AG04450 (cell line): ENCODE measurements at regions not wholly inside any gene's neighbourhood (a gene's known extent, or its start where the extent isn't known, plus 50 kb on each side); places are given as distances from the start of the nearest gene placed in this dataset.

ENCODE experiments used
- CTCF ChIA-PET: fragments of 300-600, 350-600 bp; formaldehyde crosslinking; extraction: SDS; loops from one replicate; lab custom pipeline; 2022; ENCODE audit warnings: antibody characterized with exemption, inconsistent platforms; lab: Charles Lee
- POLR2A ChIA-PET: fragments of 350-600 bp; formaldehyde crosslinking; extraction: SDS; loops from one replicate; lab custom pipeline; 2021; ENCODE audit warnings: antibody characterized with exemption, inconsistent platforms; lab: Yijun Ruan, JAX
- DNase-seq: peaks from one replicate; pipeline ENCODE4 v3.0.0-alpha.2; 2011; ENCODE audit warnings: low read depth, low spot score
- H3K27ac ChIP-seq: one replicate; pipeline ENCODE4 v1.5.1; 2012; ENCODE audit warnings: low read depth, low read length, control low read depth
- H3K27me3 ChIP-seq: one replicate; pipeline ENCODE4 v1.6.0; 2012; ENCODE audit warnings: low read length; ENCODE audit not compliant: control insufficient read depth, insufficient read depth
- H3K4me3 ChIP-seq: 2 replicates; pipeline ENCODE4 v1.5.1; 2011; ENCODE audit warnings: mild to moderate bottlenecking, low read depth, low read length, control low read depth
- H3K9me3 ChIP-seq: 2 replicates; pipeline ENCODE4 v1.5.1; 2012; ENCODE audit warnings: low read length; ENCODE audit not compliant: control insufficient read depth, insufficient read depth
- CTCF ChIP-seq: IDR thresholded peaks from 2 replicates; pipeline ENCODE4 v1.5.1; 2011; ENCODE audit warnings: low read depth, low read length, control low read depth, inconsistent platforms

DNA sequence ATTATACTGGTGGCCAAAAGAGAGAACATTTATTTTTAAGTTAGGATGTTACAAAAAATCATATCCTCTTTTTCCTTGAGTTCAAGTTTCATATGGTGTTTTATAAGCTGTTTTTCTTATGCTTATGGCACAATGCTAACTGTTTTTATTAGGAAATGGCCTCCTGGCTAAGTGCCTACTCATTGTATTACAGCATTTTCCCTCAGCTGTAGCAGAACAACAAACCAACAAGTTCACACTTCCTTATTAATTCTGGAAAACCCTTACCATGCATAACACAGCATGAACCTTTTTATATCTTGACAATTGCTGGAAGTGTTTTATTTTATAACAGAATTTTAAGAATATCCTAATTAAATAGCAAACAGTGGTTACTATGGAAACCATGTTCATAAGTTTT, 165.8 kb downstream of the GASK1B start:
- Histone ChIP-seq H3K27ac (no peak overlapping the region), H3K9me3 (no peaks in the 10 kb centered on the region), H3K27me3 (no peaks in the 10 kb centered on the region), H3K4me3 (no peak overlapping the region)
- ChIA-PET CTCF (interaction anchor here (1.3 kb wide), 1 partner anchor 165 kb away, joined by 4 read pairs; no protein-coding TSS in a partner anchor), POLR2A (no interaction called here)
- no peak for TF ChIP-seq CTCF
- no peak for DNase-seq

DNA sequence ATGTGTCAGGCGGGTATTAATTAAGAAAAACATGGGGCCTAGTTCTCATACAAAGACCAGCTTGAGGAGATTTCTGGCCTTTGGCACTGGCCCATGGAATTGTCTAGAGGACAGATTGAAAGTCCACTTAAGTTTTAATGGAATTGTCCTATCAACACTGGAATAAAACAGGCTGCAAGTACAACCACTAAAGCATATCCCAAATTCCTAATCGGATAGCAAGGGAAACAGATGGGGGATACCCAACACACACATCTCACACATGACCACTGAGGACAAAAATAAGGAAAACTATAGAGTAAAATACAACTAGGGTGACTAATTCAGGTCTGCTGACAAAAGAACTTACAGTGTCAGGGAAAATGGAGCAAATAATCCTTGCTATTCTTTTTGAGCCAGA, 167.8 kb downstream of the GASK1B start:
- CTCF ChIA-PET = interaction anchor here (0.8 to 1.3 kb wide), 2 partner anchors 167 to 188 kb away, joined by 4 to 5 read pairs; no protein-coding TSS in a partner anchor
- Histone ChIP-seq H3K4me3 (no peak overlapping the region), H3K27me3 (no peaks in the 10 kb centered on the region), H3K27ac (no peak overlapping the region), H3K9me3 (no peaks in the 10 kb centered on the region)
- POLR2A ChIA-PET = no interaction called here
- TF ChIP-seq CTCF = no peak
- DNase-seq = no peak

DNA sequence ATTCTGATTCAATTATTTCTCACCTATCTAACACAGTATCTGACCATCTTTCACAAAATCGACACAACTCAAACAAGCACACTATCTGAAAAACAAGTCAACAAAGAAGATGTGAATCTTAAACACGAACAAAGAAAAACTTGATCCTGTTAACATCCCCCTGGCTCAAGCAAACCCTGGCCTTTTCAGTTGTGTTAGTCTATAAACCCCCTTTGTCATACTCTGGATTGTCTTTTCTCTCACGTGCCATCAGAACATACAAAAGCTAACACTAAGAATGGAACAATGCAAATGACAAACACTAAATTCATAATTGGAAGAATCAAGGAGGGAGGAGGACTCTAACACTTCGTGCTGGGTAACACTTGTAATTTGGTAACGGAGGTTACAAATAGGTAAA, 168.7 kb downstream of the GASK1B start:
- H3K27me3 ChIP-seq = no peaks in the 10 kb centered on the region
- ChIA-PET CTCF (interaction anchor here (1.3 kb wide), 1 partner anchor 168 kb away, joined by 5 read pairs; no protein-coding TSS in a partner anchor), POLR2A (no interaction called here)
- H3K4me3 ChIP-seq = no peak overlapping the region
- no peaks in the 10 kb centered on the region for H3K9me3 ChIP-seq
- no peak for TF ChIP-seq CTCF
- no peak for DNase-seq
- H3K27ac ChIP-seq = no peak overlapping the region

DNA sequence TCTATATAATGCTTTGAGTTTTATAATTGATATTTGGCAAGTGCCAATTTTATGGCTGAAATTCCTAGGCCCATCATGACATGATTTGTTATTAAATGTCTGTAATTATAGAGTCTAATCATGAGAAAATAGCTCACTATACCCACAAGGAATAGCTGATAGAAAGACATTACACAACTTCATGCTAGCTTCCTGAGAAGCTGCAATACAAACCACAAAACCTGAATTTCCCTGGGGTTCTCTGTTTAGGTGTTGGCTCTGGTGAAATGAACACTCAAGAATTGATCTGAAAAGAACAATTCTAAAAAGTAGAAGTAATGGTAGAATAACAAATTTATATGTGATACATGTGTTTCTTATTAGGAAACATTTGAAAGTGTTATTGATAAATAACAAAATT, 169.6 kb downstream of the GASK1B start:
- Histone ChIP-seq H3K9me3 (no peaks in the 10 kb centered on the region), H3K4me3 (no peak overlapping the region), H3K27me3 (no peaks in the 10 kb centered on the region), H3K27ac (no peak overlapping the region)
- ChIA-PET POLR2A (no interaction called here), CTCF (interaction anchor here (1.8 kb wide), 1 partner anchor 169 kb away, joined by 5 read pairs; the partner anchor contains the start of gene GASK1B)
- no peak for TF ChIP-seq CTCF
- no peak for DNase-seq

GRCh38 chr4:158002173-158002572, 170.7 kb downstream of the GASK1B start:
- H3K4me3 ChIP-seq = no peak overlapping the region
- TF ChIP-seq CTCF = no peak
- POLR2A ChIA-PET = no interaction called here
- no peak for DNase-seq
- CTCF ChIA-PET = interaction anchor here (1.8 kb wide), 1 partner anchor 170 kb away, joined by 5 read pairs; the partner anchor contains the start of gene GASK1B
- no peaks in the 10 kb centered on the region for H3K27me3 ChIP-seq
- no peaks in the 10 kb centered on the region for H3K9me3 ChIP-seq
- no peak overlapping the region for H3K27ac ChIP-seq
